PC-9 (cell line): ENCODE measurements at regions not wholly inside any gene's neighbourhood (a gene's known extent, or its start where the extent isn't known, plus 50 kb on each side); places are given as distances from the start of the nearest gene placed in this dataset.

ENCODE experiments used
- CTCF ChIP-seq: fragments of 200-600 bp; sonication (generic); conservative IDR thresholded peaks from 2 replicates; pipeline ENCODE4 v1.6.1; 2017; ENCODE audit warnings: mixed run types, antibody characterized with exemption, mild to moderate bottlenecking, moderate library complexity
- EZH2 ChIP-seq: fragments of 200-600 bp; sonication (generic); IDR thresholded peaks from 2 replicates; pipeline ENCODE4 v1.8.0; 2017; ENCODE audit warnings: antibody characterized with exemption, low read depth

DNA sequence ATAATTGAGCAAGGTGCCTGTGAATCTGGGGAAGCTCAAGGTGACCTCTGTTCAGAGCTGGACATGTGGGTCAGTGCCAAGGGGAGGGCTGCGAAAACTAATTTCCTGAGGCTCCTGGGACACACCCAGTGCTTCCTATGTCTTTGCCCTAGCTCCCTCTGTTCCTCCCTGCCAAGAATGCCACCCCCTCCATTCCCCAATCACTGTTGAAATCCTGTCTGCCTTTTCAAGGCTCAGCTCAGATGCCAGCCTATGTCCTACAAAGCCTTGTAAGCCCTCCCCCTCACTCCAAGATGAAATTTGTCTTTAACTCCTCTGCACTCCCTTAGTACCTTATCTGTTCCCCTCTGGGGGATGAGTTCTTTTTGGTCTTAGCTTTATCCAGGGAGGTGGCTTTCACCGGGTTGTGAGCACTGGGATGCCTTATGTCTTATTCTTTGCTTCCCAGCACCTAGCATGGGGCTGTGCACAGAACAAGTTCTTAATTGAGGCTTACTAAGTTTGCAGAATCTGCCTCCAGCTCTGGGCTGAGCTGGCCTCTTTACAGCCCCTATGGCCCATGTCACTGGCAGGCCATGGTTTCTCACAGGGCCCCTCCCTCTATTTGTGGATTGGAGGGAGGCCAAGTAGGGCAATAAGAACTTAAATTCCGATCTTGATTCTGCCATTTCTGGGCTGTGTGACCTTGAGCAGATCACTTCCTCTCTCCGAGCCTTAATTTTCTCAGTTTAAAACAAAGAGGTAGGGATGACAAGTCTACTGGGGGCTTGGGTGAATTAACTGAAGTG lies 51.5 kb upstream of the EPB41L1 start:
- TF ChIP-seq EZH2 (no peak), CTCF (no peak)
